Inflammatory macrophage treated with lipopolysaccharide for 4 hours (primary cell): ENCODE measurements at regions not wholly inside any gene's neighbourhood (a gene's known extent, or its start where the extent isn't known, plus 50 kb on each side); places are given as distances from the start of the nearest gene placed in this dataset.
"Not testable (repeated sequence)": the region's sequence is repeated elsewhere in the genome, so short reads cannot be mapped to it uniquely, and the experiment has no call there.

Experiments used
- DNase-seq: peaks from one replicate; pipeline ENCODE4 v3.0.0-alpha.2; 2020

GRCh38 chr18:53918091-53918490 is 306.4 kb downstream of the MBD2 start:
- no peak for DNase-seq

DNA sequence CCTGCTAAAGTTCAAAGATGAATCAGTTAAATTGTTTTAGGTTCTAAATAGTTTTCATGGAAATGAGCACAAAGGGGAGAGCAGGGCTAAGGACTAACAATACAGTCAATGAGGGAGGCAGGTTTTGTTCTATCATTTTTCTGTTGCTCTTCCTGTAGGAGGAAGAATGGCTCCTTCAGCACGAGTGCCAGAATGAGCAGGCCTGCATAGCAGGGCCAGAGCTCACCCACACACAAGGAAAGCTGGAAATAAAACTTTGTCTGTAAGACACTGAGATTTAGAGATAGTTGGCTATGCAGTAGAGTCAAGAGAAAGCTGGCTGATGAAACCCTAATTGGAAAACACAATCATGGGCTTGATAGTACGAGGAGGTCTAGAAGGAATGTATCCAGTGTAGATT is 313.3 kb downstream of the MBD2 start:
- DNase-seq, result no peak

DNA sequence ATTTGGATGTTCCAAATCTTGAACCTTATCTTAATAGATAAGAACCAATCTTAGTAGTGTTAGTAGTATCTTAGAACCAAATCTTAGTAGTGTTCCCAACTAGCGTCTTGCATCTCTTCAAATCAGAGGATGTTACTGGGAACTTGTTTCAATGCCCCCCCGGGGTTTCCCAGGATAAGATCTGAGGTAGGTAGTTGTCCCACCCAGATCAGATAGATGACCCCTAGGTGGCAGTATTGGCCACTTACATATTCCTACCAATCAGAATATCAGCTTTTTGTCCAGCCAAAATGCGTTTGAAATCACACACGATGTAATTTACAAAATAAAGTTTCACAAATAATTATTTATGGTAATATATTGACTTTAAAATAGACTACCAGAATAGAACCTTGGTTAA is 314.8 kb downstream of the MBD2 start:
- peak; percentile 44 for DNase-seq

- DNase-seq, result no peak
Observed at GRCh38 chr18:53907921-53908320, 316.5 kb downstream of the MBD2 start.

- no peak for DNase-seq
Observed at GRCh38 chr18:53906681-53907080, 317.8 kb downstream of the MBD2 start.

DNA sequence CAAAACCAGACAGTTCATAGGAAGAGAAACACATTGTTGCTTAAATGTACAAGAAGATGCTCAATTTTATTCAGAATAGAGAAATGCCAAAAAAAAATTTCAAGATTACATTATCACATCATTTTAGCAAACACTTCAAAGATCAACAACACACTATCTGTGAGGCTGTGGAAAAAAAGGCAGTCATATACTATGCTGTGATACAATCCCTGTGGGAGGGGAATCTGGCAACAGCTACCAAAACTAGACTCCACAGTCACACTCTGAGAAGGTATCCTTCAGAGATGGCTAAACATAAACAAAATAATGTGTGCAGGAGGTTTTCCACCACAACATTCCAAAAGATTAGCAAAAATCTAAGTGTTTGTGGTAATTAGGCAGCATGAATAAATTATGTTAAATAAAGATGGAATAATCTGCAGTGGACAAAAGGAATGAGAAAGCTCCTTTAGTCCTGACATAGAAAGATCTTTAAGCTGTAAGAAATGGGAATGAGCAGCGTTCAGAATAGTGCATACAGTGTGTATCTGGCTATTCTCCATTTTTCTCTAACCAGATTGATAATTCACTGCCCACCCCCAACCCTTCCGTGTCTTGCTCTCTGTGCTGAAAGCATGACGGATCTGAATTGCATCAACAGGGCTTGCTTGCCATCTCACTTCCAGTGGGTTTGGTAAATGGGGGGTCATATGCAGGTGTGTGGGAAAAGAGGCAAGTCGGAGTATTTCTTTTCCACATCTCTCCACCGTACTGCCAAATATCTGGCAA is 329.6 kb downstream of the MBD2 start:
- DNase-seq, result no peak

DNA sequence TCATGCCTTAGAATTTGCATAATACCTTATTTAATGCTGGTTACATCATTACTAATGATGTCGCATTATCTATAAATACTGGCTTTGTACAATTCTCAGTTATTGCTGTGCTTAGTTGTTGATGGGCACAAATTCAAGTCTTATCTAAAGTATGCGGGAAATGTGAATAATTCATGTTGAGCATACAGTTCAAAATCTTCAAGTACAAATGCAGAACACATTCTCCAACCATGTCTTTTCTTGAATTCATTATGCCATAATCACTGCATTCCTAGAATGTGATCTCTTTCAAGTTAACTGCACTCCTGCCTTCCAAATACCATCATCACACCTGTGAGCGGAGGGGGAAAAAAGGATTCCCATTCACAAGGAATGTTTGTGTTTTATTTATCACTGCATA is 337.0 kb downstream of the MBD2 start:
- DNase-seq, result no peak

DNA sequence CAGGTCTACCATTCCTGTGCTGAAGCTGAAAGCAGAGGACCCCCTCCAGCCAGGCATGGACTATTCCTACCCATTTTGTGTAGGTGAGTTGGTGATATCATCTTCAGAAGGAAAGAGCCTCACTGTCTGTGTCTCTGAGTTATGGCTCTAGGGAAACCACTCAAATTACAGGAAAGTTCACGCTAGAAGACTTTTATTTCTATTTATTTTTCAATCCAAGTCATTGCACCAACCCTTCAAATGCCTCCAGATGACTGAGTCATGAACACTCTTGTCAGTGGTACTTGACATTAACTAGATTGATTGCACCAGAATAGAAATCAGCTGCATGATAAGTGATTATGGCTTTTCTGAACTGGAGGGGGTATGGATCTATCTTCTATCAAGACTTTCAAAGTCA is 338.4 kb downstream of the MBD2 start:
- DNase-seq, result no peak

DNA sequence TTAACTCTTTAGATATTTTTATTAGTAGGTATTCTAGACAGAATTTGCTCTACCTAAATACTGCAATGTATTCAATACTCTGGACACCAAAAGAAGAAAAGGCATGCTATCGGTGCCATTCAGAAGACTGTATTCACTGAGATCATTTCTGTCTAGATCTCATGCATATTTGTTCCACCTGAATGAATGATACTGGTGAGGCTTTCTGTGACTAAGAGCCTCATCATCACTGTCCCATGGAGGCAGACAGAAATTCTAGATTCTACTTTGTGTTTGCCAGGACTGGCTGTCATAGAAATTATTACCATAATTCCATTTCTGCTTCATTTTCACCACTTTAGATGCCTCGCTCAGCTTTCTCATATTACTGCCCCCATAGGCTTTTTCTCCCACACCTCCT is 340.7 kb downstream of the MBD2 start:
- DNase-seq, result no peak

DNA sequence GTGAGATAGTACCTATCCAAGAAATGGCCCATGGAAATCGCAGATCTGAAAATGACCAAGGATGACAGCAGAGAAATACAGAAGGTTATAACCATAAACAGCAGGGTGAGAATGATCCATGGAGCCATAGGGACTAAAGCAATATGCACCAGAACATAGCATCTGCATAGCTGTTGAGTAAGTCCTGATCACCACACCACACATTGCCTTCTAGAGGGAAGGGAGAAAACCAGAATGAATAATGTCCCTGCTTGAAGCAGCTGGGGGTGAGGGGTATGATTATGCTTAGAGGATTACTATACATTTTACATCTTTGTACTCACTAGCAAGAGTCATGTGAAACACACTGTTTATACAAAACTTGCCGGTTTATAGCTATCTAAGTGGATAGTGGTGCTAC is 350.4 kb downstream of the MBD2 start:
- no peak for DNase-seq

- DNase-seq, result no peak
Observed at GRCh38 chr18:53864770-53865169, 359.7 kb downstream of the MBD2 start.

- no peak for DNase-seq
Observed at GRCh38 chr18:53862921-53863320, 361.5 kb downstream of the MBD2 start.

GRCh38 chr18:53861185-53861584 is 363.3 kb downstream of the MBD2 start:
- no peak for DNase-seq

DNA sequence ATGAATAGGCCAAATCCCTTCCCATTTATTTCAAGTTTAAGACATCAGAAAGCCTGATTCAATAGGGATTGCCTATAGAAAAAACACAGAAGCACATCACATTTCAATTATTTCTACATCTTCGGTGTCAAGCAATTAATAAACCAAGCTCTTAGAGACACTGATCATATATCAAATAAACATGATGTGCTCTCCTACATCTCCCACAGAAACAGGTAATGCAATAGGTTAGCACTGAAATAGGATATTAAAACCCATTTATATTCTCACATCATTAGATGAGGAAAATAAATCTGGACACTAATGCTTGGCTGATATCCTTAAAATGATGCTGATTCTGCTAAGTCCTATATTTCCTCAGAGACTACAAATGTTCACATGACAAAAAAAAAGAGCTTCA is 364.7 kb downstream of the MBD2 start:
- no peak for DNase-seq

DNA sequence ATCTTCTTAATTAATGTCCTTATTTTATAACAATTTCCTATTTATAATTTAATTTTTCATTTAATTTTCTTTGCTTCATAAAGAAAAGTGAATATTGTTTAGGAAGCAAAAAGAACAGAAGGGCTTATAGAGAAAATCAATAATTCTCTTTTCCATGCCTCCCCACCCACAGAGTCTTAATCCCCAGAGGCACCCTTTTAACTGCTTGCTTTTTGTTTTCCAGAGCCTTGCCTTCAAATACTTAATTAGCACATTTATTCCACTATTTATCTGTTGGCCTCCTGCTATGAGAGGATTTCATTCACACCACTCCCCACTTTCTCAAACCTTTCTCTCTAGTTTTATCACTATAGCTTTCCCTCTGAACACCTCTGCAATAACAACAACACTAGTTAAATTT is 373.6 kb downstream of the MBD2 start:
- DNase-seq, result no peak

GRCh38 chr18:53843763-53844162 is 380.7 kb downstream of the MBD2 start:
- no peak for DNase-seq

- no peak for DNase-seq
Observed at GRCh38 chr18:53843113-53843760, 381.2 kb downstream of the MBD2 start.

GRCh38 chr18:53838746-53839145 is 385.7 kb downstream of the MBD2 start:
- DNase-seq, result no peak

DNA sequence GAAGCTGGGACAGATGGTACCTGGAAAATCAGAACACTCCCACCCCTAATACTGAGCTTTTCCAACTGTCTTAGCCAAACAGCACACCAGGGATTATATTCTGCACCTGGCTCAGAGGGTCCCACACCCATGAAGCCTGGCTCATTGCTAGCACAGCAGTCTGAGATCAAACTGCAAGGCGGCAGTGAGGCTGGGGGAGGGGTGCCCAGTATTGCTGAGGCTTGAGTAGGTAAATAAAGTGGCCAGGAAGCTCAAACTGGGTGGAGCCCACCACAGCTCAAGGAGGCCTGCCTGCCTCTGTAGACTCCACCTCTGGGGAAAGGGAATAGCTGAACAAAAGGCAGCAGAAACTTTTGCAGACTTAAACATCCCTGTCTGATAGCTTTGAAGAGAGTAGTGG is 403.3 kb downstream of the MBD2 start:
- DNase-seq, result not testable (repeated sequence)

DNA sequence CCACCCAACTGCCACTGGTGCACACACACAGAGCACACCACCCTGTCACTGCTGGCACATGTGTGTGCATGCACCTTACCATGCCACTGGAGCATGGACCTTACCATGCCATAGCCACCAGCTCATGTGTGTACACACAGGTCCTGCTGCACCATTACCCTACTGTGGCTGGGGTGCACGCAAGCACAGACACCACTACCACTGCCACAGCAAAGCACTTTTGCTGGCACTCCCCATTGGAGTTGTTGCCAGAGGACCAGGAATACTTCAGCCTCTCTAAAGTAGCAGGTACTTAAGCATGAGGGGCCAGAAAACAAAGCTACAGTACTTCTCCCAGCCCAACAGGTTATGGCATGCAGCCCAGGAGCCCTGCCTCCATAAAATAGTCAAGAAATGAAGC is 404.8 kb downstream of the MBD2 start:
- DNase-seq, result no peak

- DNase-seq, result no peak
Observed at GRCh38 chr18:53819174-53819573, 405.3 kb downstream of the MBD2 start.

DNA sequence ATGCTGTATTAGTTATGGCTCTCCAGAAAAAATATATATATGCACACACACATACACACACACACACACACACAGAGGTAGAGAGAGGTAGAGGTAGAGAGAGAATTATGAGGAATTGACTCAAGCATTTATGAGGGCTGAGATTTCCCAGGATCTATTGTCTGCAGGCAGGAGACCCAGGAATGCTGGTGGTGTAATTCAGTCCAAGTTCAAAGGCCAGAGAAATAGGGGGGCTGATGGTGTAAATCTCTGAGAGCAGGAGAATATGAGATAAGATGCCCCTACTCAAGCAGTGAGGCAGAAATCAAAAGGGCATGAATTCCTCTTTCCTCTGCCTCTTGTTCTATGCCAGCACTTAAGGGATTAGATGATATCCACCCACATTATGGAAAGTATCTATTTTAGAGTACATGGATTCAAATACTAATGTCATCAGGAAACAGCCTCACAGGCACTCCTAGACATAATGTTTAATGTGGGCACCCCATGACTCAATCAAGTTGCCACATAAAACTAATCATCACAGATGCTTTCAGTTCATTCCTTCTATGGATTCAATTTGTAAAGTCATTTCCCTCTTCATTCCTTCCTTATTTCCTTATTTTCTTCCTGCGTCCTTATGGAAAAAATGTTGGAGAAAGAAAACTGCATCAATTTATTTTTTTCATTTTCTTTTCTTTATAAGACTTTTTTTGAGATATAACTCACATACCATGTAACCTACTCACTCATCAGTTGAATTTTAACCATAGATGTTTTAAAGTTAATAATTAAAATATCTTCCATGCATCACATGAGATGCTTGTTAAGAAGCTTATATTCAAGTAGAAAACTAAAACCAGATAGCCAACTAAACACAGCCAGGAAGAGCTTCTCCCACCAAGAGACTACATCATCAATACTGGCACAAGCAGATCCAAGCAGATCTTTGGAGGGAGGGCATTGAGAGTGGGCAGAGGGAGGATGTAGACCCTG is 406.2 kb downstream of the MBD2 start:
- no peak for DNase-seq

- no peak for DNase-seq
Observed at GRCh38 chr18:53800171-53800570, 424.3 kb downstream of the MBD2 start.

- no peak for DNase-seq
Observed at GRCh38 chr18:53799134-53799533, 425.3 kb downstream of the MBD2 start.
